Mucosa of stomach (tissue), 1 donor: ENCODE measurements at regions not wholly inside any gene's neighbourhood (a gene's known extent, or its start where the extent isn't known, plus 50 kb on each side); places are given as distances from the start of the nearest gene placed in this dataset.

ENCODE experiments used
- H3K27me3 ChIP-seq: one replicate; pipeline ENCODE4 v1.7.0; 2013; ENCODE audit warnings: mild to moderate bottlenecking, low read length; ENCODE audit not compliant: control insufficient read depth, insufficient read depth
- H3K36me3 ChIP-seq: one replicate; pipeline ENCODE4 v1.7.0; 2013; ENCODE audit warnings: low read length; ENCODE audit not compliant: control insufficient read depth, insufficient read depth
- H3K4me1 ChIP-seq: one replicate; pipeline ENCODE4 v1.7.0; 2013; ENCODE audit warnings: mild to moderate bottlenecking, low read length; ENCODE audit not compliant: control insufficient read depth, insufficient read depth
- H3K4me3 ChIP-seq: one replicate; pipeline ENCODE4 v1.7.0; 2013; ENCODE audit warnings: low read length
- H3K9ac ChIP-seq: one replicate; pipeline ENCODE4 v1.7.0; 2013; ENCODE audit warnings: mild to moderate bottlenecking, low read length, moderate library complexity
- H3K9me3 ChIP-seq: one replicate; pipeline ENCODE4 v1.7.0; 2013; ENCODE audit warnings: mild to moderate bottlenecking, low read length, moderate library complexity; ENCODE audit not compliant: control insufficient read depth
- donor health status: Pancreatic carcinoma.

DNA sequence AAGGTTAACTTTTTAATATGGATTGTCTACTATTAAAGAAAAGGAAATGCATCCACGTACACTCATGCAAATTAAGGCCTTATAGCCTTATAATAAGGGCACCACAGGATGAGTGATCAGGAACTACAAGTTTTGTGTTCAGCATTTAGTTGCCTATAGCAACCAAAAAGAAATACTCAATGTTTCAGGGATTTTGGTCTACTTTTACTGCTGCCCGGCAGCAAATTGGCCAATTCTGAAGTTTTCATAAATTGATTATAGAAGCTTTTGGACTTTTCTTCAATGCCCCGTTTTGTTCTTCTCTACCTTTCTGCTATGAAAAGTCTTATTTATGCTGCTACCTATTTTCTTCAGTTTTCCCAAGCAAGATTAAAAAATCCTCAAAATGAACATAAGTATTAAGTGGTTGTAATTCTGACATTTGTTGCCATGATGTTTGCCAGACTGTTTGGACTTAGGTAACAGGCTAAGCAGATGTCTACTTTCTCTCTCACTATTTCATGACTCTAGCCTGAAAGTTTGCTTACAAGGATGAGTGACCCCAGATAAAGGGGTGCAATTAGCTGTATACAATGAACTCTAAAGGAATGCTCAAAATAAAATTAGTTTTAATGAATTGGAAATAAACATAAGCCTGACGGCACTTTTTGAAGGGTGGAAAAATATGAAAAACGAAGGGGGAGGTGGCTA lies 391.5 kb upstream of the DAB2 start:
- no peaks in the 10 kb centered on the region for H3K36me3 ChIP-seq

GRCh38 chr5:39815711-39816110 lies 390.9 kb upstream of the DAB2 start:
- Histone ChIP-seq H3K36me3 (no peaks in the 10 kb centered on the region), H3K4me3 (no peak overlapping the region), H3K9me3 (no peaks in the 10 kb centered on the region), H3K4me1 (no peaks in the 10 kb centered on the region), H3K27me3 (no peaks in the 10 kb centered on the region), H3K9ac (no peak overlapping the region)

More for the DNA sequence above, 391.5 kb upstream of the DAB2 start:
- no peak overlapping the region for H3K4me3 ChIP-seq
- H3K9me3 ChIP-seq, result no peaks in the 10 kb centered on the region
- H3K9ac ChIP-seq, result no peak overlapping the region
- H3K4me1 ChIP-seq, result no peaks in the 10 kb centered on the region
- no peaks in the 10 kb centered on the region for H3K27me3 ChIP-seq

DNA sequence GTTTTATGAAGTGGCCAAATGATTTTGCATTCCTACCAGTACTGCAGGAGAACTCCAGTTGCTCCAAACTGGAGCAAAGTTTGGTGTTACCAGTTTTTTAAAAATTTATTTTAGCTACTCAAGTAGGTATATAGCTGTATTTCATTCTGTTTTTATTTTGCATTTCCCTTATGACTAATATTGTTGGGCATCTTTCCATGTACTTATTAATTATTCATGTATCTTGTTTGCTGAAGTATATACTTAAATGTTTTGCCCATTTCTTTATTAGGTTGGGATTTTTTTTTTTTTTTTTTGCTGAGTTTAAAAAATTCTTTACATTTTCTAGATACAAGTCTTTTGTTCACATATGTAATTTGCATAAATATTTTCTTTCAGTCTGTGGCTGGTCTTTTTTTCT lies 386.6 kb upstream of the DAB2 start:
- H3K27me3 ChIP-seq, result no peaks in the 10 kb centered on the region

GRCh38 chr5:39808656-39809055 lies 383.9 kb upstream of the DAB2 start:
- Histone ChIP-seq H3K9me3 (no peaks in the 10 kb centered on the region), H3K9ac (no peak overlapping the region), H3K4me3 (no peak overlapping the region), H3K4me1 (no peaks in the 10 kb centered on the region), H3K27me3 (no peaks in the 10 kb centered on the region), H3K36me3 (no peaks in the 10 kb centered on the region)

More for the DNA sequence above, 386.6 kb upstream of the DAB2 start:
- no peaks in the 10 kb centered on the region for H3K36me3 ChIP-seq
- H3K4me3 ChIP-seq, result no peak overlapping the region
- no peak overlapping the region for H3K9ac ChIP-seq
- no peaks in the 10 kb centered on the region for H3K4me1 ChIP-seq
- no peaks in the 10 kb centered on the region for H3K9me3 ChIP-seq

- H3K4me3 ChIP-seq, result no peak overlapping the region
- no peaks in the 10 kb centered on the region for H3K36me3 ChIP-seq
- no peak overlapping the region for H3K9ac ChIP-seq
Measured at GRCh38 chr5:39801306-39801705, 376.5 kb upstream of the DAB2 start.

DNA sequence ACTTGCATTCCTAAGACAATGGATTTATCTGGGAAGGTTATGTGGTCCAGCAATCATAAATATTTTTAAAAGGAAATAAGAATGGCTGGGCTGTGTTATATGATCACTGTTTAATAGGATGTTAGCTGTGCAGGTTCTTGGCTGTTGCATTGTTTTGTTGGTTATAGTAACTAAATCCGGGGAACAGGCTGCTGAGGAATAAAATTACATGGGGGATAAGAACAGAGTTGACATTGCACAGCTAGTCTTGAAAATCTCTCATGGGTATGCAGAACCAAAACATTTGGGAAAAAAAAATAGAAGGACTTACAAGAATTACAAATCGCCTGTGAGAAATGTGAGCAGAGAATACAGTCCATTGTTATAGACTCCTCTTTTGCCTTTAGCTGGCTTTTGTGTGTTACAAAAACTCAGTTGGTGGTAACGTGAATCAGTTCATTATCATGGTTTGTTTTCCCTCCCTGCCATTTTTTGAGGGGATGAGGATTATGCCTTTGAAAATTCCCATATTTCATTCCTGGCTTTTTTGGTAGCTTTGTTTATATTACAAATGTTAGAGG lies 375.3 kb upstream of the DAB2 start:
- Histone ChIP-seq H3K4me3 (no peak overlapping the region), H3K9me3 (no peaks in the 10 kb centered on the region), H3K27me3 (no peaks in the 10 kb centered on the region), H3K9ac (no peak overlapping the region), H3K4me1 (no peaks in the 10 kb centered on the region), H3K36me3 (no peaks in the 10 kb centered on the region)

More at GRCh38 chr5:39801306-39801705, 376.5 kb upstream of the DAB2 start:
- Histone ChIP-seq H3K27me3 (no peaks in the 10 kb centered on the region), H3K4me1 (no peaks in the 10 kb centered on the region), H3K9me3 (no peaks in the 10 kb centered on the region)

- no peaks in the 10 kb centered on the region for H3K4me1 ChIP-seq
- H3K9me3 ChIP-seq, result no peaks in the 10 kb centered on the region
- no peaks in the 10 kb centered on the region for H3K27me3 ChIP-seq
- no peaks in the 10 kb centered on the region for H3K36me3 ChIP-seq
- no peak overlapping the region for H3K9ac ChIP-seq
- no peak overlapping the region for H3K4me3 ChIP-seq
Measured at GRCh38 chr5:39799242-39799641, 374.5 kb upstream of the DAB2 start.

DNA sequence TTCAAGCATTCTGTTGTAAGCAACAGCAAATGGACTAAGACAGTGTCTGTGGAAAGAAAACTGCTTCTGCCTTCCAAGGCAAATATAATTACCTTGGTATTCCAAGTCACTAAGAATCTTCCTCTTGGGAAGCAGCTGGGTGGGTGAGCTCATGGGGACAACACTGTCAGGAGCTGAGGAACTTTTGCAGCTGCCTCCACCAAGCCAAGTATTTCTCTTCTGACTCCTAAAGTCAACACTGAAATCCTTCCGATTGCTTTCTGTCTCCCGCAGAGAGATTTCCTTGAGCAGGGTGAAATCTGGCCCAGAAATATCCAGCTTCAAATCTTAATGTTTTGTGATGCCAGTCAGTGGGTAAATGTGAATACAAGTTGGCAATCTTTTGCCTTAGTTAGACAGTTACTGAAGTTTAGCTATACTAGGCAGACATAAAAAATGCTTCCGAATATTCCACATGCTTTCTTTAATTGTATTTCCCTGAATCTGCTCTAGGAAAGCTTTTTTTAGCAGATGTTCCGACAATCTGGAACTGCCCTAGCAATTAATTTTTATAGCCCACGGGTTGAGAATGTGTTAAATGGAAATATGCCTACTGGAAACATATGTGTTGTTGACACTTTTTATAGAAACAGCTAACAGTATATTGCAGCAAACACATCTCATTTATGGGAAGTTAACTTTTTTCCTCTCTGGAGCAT lies 369.9 kb upstream of the DAB2 start:
- Histone ChIP-seq H3K4me1 (no peaks in the 10 kb centered on the region), H3K4me3 (no peak overlapping the region), H3K9me3 (no peaks in the 10 kb centered on the region), H3K36me3 (no peaks in the 10 kb centered on the region), H3K9ac (no peak overlapping the region), H3K27me3 (no peaks in the 10 kb centered on the region)

DNA sequence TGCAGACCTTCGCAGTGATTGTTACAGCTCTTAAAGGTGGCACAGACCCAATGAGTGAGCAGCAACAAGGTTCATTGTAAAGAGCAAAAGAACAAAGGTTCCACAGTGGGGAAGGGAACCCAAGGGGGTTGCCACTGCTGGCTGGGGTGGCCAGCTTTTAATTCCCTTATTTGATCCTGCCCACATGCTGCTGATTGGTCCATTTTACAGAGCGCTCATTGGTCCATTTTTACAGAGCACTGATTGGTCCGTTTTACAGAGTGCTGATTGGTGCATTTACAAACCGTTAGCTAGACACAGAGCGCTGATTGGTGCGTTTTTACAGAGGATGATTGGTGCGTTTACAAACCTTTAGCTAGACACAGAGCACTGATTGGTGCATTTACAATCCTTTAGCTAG lies 360.6 kb upstream of the DAB2 start:
- Histone ChIP-seq H3K27me3 (no peaks in the 10 kb centered on the region), H3K9ac (no peak overlapping the region), H3K4me3 (no peak overlapping the region)

DNA sequence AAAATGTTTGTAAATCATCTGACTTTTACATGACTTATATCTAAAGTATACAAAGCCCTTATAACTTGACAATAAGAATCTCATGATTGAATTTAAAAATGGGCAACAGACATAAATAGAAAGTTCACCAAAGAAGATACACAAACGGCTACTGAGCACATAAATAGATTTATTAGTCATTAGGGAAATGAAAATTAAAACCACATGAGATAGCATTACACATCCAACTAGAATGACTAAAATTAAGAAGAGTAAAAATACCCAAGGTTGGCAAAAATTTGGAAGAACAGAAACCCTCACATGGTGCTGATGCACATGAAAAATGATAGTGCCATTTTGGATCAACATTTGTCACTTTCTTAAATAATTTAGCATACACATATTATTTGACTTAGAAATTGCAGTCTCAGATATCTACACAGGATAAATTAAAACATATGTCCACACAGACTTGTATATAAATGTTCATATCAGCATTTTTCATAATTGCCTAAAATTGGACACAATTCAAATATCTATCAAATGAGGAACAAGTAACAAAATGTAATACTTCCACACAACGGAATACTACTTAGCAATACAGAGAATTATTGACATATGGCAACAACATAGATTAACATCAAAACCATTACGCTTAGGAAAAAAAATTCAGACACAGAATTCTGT lies 359.1 kb upstream of the DAB2 start:
- H3K36me3 ChIP-seq, result no peaks in the 10 kb centered on the region
- no peak overlapping the region for H3K9ac ChIP-seq
- H3K9me3 ChIP-seq, result no peaks in the 10 kb centered on the region
- H3K4me1 ChIP-seq, result no peaks in the 10 kb centered on the region
- H3K4me3 ChIP-seq, result no peak overlapping the region
- H3K27me3 ChIP-seq, result no peaks in the 10 kb centered on the region

More for the DNA sequence above, 360.6 kb upstream of the DAB2 start:
- no peaks in the 10 kb centered on the region for H3K9me3 ChIP-seq
- H3K4me1 ChIP-seq, result no peaks in the 10 kb centered on the region
- H3K36me3 ChIP-seq, result no peaks in the 10 kb centered on the region

DNA sequence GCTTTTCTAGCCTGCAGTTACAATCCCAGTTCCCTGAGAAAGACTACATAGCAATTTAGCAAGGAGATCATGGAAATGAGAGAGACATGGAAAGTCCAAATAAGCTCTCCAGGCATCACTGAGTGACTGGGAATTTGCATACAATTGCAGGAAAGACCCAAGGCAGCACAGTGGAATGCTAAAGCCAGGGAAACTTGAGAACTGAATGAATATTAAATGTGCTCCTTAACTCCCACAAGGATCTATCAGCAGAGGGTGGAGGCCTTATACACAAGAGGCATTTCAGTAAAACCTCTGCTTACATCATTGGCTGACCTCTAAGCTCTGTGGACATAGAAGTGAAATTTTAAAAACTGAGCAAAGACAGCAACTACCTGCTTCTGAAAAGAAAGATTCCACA lies 355.6 kb upstream of the DAB2 start:
- no peaks in the 10 kb centered on the region for H3K27me3 ChIP-seq
- H3K9me3 ChIP-seq, result no peaks in the 10 kb centered on the region
- no peaks in the 10 kb centered on the region for H3K36me3 ChIP-seq
- H3K4me3 ChIP-seq, result no peak overlapping the region
- no peaks in the 10 kb centered on the region for H3K4me1 ChIP-seq
- no peak overlapping the region for H3K9ac ChIP-seq

- Histone ChIP-seq H3K36me3 (no peaks in the 10 kb centered on the region), H3K9me3 (no peaks in the 10 kb centered on the region), H3K4me3 (no peak overlapping the region), H3K27me3 (no peaks in the 10 kb centered on the region), H3K4me1 (no peaks in the 10 kb centered on the region), H3K9ac (no peak overlapping the region)
Measured at GRCh38 chr5:39779831-39780230, 355.1 kb upstream of the DAB2 start.
